ENCODE measurements at regions not wholly inside any gene's neighbourhood (a gene's known extent, or its start where the extent isn't known, plus 50 kb on each side); places are given as distances from the start of the nearest gene placed in this dataset.

GRCh38 chr3:40719660-40720287, 195.0 kb downstream of the ZNF621 start:
- ChIA-PET POLR2A (no interaction called here), CTCF (no interaction called here)
- no TSS peak for BruUV-seq (replicated peaks)
- TF ChIP-seq CTCF (IDR thresholded peaks at IDR 0.05), result no peak
- DNase-seq (ENCODE audit: low read depth, low spot score), result no peak
- in situ Hi-C loops (cut with HindIII; ENCODE audit: low pct_unique_long_range_greater_than_20kb, low sequenced_read_pairs) (no loop called here), intact Hi-C loops (cut with micrococcal nuclease; ENCODE audit: unreplicated experiment) (no loop called here)
- Histone ChIP-seq H3K4me3 (ENCODE audit: low read depth in 2 of 2, low read length in 2 of 2) (no peak overlapping the region), H3K27ac (ENCODE audit: low read length) (no peak overlapping the region), H3K27me3 (ENCODE audit: control insufficient read depth, insufficient read depth, low read length) (no peaks in the 10 kb centered on the region), H3K9me3 (ENCODE audit: control insufficient read depth, insufficient read depth, low read depth, low read length) (no peaks in the 10 kb centered on the region), H3K36me3 (ENCODE audit: control insufficient read depth, insufficient read depth, low read length) (no peaks in the 10 kb centered on the region), H3K4me1 (ENCODE audit: control insufficient read depth, insufficient read depth, low read length) (no peaks in the 10 kb centered on the region)
- no peak for ATAC-seq

- no peak overlapping the region for H3K4me3 ChIP-seq (ENCODE audit: low read depth in 2 of 2, low read length in 2 of 2)
- DNase-seq (ENCODE audit: low read depth, low spot score) (no peak), ATAC-seq (no peak)
- H3K36me3 ChIP-seq (ENCODE audit: control insufficient read depth, insufficient read depth, low read length), result no peaks in the 10 kb centered on the region
- H3K27me3 ChIP-seq (ENCODE audit: control insufficient read depth, insufficient read depth, low read length), result no peaks in the 10 kb centered on the region
- no peaks in the 10 kb centered on the region for H3K4me1 ChIP-seq (ENCODE audit: control insufficient read depth, insufficient read depth, low read length)
- no peaks in the 10 kb centered on the region for H3K9me3 ChIP-seq (ENCODE audit: control insufficient read depth, insufficient read depth, low read depth, low read length)
- BruUV-seq (replicated peaks), result no TSS peak
- intact Hi-C loops (cut with micrococcal nuclease; ENCODE audit: unreplicated experiment) (no loop called here), in situ Hi-C loops (cut with HindIII; ENCODE audit: low pct_unique_long_range_greater_than_20kb, low sequenced_read_pairs) (no loop called here)
- TF ChIP-seq TCF7L2 (IDR thresholded peaks at IDR 0.05; ENCODE audit: low read depth, low read length) (no peak), CTCF (IDR thresholded peaks at IDR 0.05) (no peak), REST (IDR thresholded peaks at IDR 0.05; ENCODE audit: insufficient read depth in 1 of 2, low read depth in 2 of 2, low read length in 1 of 2) (no peak), SIN3A (IDR thresholded peaks at IDR 0.05; ENCODE audit: borderline replicate concordance, insufficient read depth, low read depth, low read length) (no peak), POLR2AphosphoS5 (IDR thresholded peaks at IDR 0.05; ENCODE audit: low read depth, low read length) (no peak)
- H3K27ac ChIP-seq (ENCODE audit: low read length), result no peak overlapping the region
- ChIA-PET CTCF (no interaction called here), POLR2A (no interaction called here)
Measured at GRCh38 chr3:40720341-40720740, 195.6 kb downstream of the ZNF621 start.
